HG03460 (cell line): ENCODE measurements at regions not wholly inside any gene's neighbourhood (a gene's known extent, or its start where the extent isn't known, plus 50 kb on each side); places are given as distances from the start of the nearest gene placed in this dataset.

Experiments used
- ATAC-seq: cut with Tn5 transposase; IDR thresholded peaks from one replicate; pipeline ENCODE4 v1.9.1; 2021; ENCODE audit not compliant: unreplicated experiment

- no peak for ATAC-seq
Observed at GRCh38 chr13:47831265-47831664, 169.8 kb downstream of the SUCLA2 start.

GRCh38 chr13:47829690-47830089 is 171.4 kb downstream of the SUCLA2 start:
- no peak for ATAC-seq

- ATAC-seq, result no peak
Observed at GRCh38 chr13:47826471-47826870, 174.6 kb downstream of the SUCLA2 start.

- no peak for ATAC-seq
Observed at GRCh38 chr13:47822036-47822435, 179.0 kb downstream of the SUCLA2 start.

GRCh38 chr13:47816831-47817230 is 184.2 kb downstream of the SUCLA2 start:
- no peak for ATAC-seq

GRCh38 chr13:47813718-47814117 is 187.4 kb downstream of the SUCLA2 start:
- no peak for ATAC-seq

GRCh38 chr13:47809411-47809810 is 191.7 kb downstream of the SUCLA2 start:
- no peak for ATAC-seq

- no peak for ATAC-seq
Observed at GRCh38 chr13:47803131-47803530, 197.9 kb downstream of the SUCLA2 start.

- ATAC-seq, result no peak
Observed at GRCh38 chr13:47801555-47801954, 199.5 kb downstream of the SUCLA2 start.

GRCh38 chr13:47800593-47800992 is 200.5 kb downstream of the SUCLA2 start:
- no peak for ATAC-seq

- no peak for ATAC-seq
Observed at GRCh38 chr13:47798906-47799305, 202.2 kb downstream of the SUCLA2 start.

- ATAC-seq, result no peak
Observed at GRCh38 chr13:47798194-47798593, 202.9 kb downstream of the SUCLA2 start.

GRCh38 chr13:47796816-47797215 is 204.3 kb downstream of the SUCLA2 start:
- no peak for ATAC-seq

- ATAC-seq, result no peak
Observed at GRCh38 chr13:47794963-47795362, 206.1 kb downstream of the SUCLA2 start.

GRCh38 chr13:47790755-47791154 is 210.3 kb downstream of the SUCLA2 start:
- ATAC-seq, result no peak

- no peak for ATAC-seq
Observed at GRCh38 chr13:47788844-47789243, 212.2 kb downstream of the SUCLA2 start.

- no peak for ATAC-seq
Observed at GRCh38 chr13:47774671-47774994, 226.4 kb downstream of the SUCLA2 start.

- ATAC-seq, result no peak
Observed at GRCh38 chr13:47764817-47765216, 236.3 kb downstream of the SUCLA2 start.

GRCh38 chr13:47757466-47758080 is 243.5 kb downstream of the SUCLA2 start:
- no peak for ATAC-seq

- ATAC-seq, result no peak
Observed at GRCh38 chr13:47747901-47748300, 253.2 kb downstream of the SUCLA2 start.

- no peak for ATAC-seq
Observed at GRCh38 chr13:47726394-47726793, 274.7 kb downstream of the SUCLA2 start.

- no peak for ATAC-seq
Observed at GRCh38 chr13:47723898-47724297, 277.2 kb downstream of the SUCLA2 start.

GRCh38 chr13:47719164-47719563 is 281.9 kb downstream of the SUCLA2 start:
- ATAC-seq, result no peak

GRCh38 chr13:47718556-47718955 is 282.5 kb downstream of the SUCLA2 start:
- ATAC-seq, result no peak
